ENCODE measurements at regions not wholly inside any gene's neighbourhood (a gene's known extent, or its start where the extent isn't known, plus 50 kb on each side); places are given as distances from the start of the nearest gene placed in this dataset.

DNA sequence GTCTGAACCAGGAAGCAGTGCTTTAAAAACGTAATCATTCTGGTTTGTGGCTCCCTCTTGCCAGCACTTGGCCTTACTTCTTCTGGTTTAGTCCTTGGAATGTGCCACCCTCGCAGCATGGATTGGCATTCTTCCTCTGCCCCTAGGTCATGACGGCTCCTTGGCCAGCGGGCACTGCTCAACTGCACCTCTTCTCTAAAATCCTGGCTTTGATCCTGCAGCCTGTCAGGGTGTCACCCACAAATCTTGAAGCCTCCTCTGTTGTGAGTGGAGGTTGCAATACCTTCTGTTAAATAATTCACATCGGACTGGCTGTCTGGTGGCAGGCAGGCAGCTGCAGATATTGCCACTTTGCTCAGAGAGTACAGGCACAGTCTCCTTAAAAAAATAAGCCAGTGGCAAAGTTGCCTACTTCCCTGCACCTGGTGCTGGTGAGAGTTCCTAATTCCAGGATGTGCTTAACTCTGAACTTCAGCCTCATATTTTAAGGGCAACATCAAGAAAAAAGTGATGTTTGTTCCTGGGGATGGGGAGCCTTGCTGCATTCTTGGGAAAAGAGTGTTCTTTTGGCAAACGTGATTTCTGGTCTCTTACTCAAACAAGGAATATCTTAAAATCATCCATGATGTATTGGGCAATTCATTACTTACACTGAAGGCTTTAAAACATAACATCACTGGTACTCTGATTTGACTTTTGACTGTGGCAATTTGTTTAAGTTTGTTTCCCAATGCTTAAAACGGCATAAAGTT lies 179.8 kb downstream of the FOXA2 start:
- DNase-seq (ENCODE audit: low read depth) = no peak

- no peak for DNase-seq (ENCODE audit: low read depth)
These were observed 180.6 kb downstream of the FOXA2 start for GRCh38 chr20:22403632-22404361.

GRCh38 chr20:22403022-22403631 lies 181.2 kb downstream of the FOXA2 start:
- DNase-seq (ENCODE audit: low read depth) = no peak

GRCh38 chr20:22402550-22402949 lies 181.8 kb downstream of the FOXA2 start:
- no peak for DNase-seq (ENCODE audit: low read depth)

DNA sequence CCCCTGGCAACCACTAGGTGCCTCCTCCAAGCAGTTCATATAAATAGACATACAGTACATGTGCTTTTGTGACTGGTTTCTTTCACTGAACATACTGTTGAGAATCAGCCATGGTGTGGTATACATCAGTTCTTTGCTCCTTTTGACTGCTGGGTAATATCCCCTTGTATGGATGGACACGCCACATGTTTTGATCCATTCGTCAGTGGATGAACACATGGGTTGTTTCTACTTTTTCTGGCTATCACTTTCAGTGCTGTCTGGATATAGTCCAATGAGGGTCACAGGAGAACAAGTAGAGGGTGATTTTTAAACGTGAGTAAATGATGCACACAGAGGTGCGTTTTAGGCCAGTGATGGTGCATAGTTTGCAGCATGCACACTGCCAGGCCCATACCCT lies 183.9 kb downstream of the FOXA2 start:
- no peak for DNase-seq (ENCODE audit: low read depth)

GRCh38 chr20:22394583-22394982 lies 189.8 kb downstream of the FOXA2 start:
- no peak for DNase-seq (ENCODE audit: low read depth)

DNA sequence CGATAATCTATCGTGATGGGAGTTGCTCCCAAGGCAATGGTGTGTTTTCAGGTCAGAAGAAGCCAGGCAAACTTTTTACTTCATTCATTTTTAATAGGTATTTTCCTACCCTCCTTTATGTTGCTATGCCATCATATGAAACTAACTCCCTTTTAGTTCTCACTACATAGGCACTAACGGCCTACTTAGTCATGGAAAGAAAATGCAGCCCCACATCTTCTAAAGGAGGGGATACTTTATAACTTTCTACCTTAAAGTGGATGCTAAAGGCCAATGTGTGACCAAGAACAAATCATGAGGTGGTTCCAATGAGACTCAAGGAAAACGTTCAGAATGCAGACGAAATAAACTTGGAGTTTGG lies 193.8 kb downstream of the FOXA2 start:
- no peak for DNase-seq (ENCODE audit: low read depth)

DNA sequence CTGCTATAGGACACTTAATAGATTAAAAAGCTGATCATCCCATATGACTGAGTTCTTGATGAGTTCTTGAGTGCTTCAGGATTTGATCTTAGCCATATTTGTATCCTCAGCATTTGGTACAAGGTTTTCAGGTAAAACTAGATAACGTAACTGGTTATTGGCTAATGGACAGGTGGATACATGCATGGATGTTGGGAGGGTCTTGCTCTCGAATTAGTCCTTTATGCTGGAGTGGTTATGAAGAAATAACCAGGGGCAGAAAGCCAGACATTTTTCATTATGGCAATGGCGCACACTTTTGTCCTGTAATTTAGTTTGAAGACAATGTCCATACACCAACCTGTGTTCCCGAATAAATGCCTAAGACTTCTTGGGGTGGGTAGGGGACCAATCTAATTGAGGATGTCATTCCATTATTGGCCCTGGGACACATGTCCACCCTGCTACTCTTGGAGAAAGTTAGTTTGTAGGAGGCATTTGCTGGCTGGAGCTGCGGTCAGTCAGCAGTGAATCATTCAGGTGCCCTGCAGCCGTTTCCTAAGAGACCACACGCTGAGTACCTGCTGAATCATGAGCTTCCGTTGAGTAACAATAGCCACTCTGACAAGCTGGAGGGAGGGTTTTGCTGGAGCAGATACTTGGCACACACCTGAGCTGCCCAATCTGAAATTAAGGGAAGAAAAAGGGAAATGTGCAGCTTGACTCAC lies 194.4 kb downstream of the FOXA2 start:
- DNase-seq (ENCODE audit: low read depth) = no peak

DNA sequence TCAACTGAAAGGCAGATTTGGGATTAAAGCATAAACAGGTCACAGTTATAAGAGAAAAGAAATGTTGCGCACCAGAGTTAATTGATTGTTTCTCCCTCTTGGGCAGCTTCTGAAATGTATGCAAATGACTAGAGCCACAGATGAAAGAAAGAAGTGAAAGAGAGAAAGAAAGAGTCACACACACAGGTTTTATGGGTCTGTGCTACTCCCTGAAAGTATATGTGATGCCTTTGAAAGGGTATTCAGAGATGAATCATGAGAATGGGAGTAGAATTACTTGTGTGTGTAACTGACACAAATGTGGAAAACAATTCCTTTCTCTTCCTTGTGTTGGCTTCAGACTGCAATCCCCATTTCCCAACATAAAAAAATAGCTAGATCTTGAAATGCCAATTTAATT lies 196.9 kb downstream of the FOXA2 start:
- DNase-seq (ENCODE audit: low read depth) = no peak

DNA sequence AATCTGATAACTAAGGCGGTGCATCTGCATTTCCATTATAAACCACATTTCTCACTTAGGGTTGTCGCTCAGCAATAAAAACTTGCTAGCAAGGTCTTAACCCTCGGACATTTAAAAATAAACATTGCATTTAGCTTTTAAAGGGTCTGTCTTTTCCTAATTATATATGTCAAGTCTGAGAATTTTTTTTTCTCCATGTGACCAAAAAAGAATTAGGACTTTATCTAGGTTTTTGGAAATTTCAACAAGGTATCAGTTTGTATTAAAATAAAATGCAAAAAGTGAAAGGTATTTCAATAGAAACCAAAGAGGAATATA lies 198.1 kb downstream of the FOXA2 start:
- no peak for DNase-seq (ENCODE audit: low read depth)

DNA sequence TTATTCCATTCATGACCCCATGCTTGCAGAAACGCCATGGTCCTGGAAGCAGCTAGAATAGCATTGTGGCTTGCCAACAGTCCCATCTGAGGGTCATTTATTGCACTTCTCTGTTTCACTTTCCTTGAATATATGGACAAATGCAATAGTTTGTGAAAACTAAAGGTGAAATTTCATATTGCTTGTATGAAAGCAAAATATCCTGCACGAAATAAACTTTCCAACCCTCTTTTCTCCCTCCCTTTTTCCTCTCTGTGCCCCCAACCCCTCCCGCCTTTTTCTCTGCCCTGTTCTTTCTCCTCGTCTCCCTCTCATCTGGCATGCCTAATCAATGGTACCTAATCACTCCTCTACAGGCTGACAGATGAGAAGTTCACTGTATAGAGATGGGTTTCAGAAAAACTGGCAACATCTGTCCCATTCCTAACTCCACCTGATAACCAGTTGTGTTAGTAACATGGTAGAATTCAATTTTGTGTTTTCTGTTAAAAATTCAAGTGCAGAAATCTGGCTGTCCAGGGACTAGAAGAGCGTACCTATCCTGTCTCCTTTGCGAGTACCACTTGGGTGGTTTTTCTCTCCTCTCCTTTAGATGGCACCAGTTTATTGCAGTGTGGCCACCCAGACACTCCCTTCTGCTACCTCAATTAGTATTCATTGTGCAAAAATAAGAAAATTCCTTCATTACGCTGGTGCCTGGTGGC lies 198.6 kb downstream of the FOXA2 start:
- no peak for DNase-seq (ENCODE audit: low read depth)

DNA sequence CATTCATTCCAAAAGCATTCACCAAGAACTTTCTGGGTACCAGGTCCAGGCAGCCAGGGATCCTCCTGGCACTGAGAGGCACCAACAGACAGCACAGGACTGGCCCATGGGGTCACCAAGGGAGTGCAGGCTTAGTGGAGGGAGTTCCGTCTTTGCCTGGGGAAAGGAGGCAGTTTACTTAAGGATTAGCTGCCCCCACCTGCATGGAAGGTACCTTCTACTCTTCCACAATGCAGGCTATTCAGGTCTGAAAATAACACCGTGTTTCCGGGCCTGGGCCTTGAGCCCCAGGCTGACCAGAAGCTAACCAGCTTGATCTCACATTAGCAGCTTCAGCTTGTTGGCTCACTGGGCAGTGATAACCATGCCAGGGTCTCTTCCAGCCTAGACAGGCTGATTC lies 199.4 kb downstream of the FOXA2 start:
- DNase-seq (ENCODE audit: low read depth) = no peak

GRCh38 chr20:22383156-22383555 lies 201.2 kb downstream of the FOXA2 start:
- DNase-seq (ENCODE audit: low read depth) = no peak

DNA sequence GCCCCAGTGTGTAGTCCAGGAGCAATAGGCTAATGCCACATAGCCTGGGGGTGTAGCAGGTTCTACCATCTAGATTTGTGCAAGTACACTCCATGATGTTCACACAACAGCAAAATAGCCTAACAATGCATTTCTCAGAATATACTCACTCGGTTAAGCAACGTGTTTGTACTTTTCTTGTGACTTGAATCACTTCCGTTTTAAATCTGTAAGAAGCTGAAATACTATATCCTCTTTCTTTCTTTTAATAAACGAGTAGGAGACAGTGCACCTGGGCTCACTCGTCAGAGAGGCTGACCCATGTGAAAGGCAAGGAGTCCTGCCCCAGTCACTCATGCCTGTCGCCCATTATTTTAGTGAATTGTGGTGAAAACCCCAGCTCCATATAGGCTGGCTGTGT lies 201.6 kb downstream of the FOXA2 start:
- no peak for DNase-seq (ENCODE audit: low read depth)

DNA sequence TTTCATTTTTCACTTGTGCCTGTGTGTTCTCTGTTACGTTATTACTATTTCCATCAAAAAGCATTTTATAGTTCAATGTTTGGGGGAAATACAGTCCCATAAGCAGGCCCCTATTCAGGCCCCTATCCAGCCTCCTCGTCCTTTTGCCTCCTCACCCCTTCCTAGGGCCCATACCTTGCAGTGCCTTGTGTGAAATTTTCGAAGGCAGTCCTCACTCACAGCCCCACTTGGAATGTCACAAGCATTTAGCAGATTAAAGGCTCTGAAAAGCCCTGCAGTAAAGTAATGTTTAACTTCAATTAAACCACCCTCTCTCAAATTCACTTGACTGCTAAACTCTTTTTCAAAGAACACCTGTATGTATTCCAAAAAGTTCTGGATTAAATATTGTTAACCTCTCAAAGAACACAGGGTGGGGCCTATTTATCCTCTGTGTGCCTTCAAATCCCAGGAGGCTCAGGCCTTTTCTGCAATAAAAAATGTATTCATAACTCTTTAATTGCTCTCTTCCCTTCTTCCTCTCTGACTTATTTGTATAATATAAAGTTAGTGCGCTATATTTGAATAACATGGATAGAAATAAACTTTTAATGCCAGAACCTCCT lies 202.5 kb downstream of the FOXA2 start:
- DNase-seq (ENCODE audit: low read depth) = no peak

- DNase-seq (ENCODE audit: low read depth) = no peak
These were observed 204.9 kb downstream of the FOXA2 start for GRCh38 chr20:22379472-22379871.

GRCh38 chr20:22374678-22375590 lies 209.4 kb downstream of the FOXA2 start:
- DNase-seq (ENCODE audit: low read depth) = no peak

DNA sequence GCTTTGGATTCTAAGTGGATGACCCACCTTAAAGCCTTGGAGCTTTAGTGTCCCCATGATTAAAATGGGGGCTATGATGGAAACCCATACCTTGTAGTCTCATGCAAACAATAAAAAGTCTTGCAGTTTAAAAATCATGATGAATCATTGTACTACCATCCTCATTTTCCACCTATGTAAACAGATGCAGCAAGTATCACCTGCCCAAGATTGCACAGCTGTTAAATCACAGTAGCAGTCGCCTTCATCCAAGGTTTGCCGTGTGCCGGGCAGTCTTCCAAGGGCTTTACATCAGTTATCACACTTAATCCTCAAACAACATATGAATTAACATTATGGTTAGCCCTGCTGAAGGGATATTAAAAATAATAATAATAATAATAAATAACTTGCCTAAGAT lies 210.3 kb downstream of the FOXA2 start:
- no peak for DNase-seq (ENCODE audit: low read depth)

- DNase-seq (ENCODE audit: low read depth) = no peak
These were observed 211.0 kb downstream of the FOXA2 start for GRCh38 chr20:22373164-22373895.

- DNase-seq (ENCODE audit: low read depth) = no peak
These were observed 212.5 kb downstream of the FOXA2 start for GRCh38 chr20:22371843-22372242.

All from GM04503 (cell line).